Activated CD8-positive, alpha-beta memory T cell treated with anti-CD3 and anti-CD28 coated beads, Interleukin-2, amount 50 U/mL, for 48 hours (primary cell): ENCODE measurements at regions not wholly inside any gene's neighbourhood (a gene's known extent, or its start where the extent isn't known, plus 50 kb on each side); places are given as distances from the start of the nearest gene placed in this dataset.

ENCODE experiments used
- DNase-seq: peaks from one replicate; pipeline ENCODE4 v3.0.0-alpha.2; 2020

GRCh38 chr1:175864625-175865024 lies 121.2 kb upstream of the TNR start:
- DNase-seq, result no peak

- DNase-seq, result no peak
Observed at GRCh38 chr1:175864183-175864582, 120.8 kb upstream of the TNR start.

GRCh38 chr1:175863299-175864050 lies 120.1 kb upstream of the TNR start:
- no peak for DNase-seq

- no peak for DNase-seq
Observed at GRCh38 chr1:175862408-175862807, 119.0 kb upstream of the TNR start.

GRCh38 chr1:175861626-175862367 lies 118.4 kb upstream of the TNR start:
- DNase-seq, result no peak

GRCh38 chr1:175857756-175858155 lies 114.4 kb upstream of the TNR start:
- DNase-seq, result no peak

- DNase-seq, result no peak
Observed at GRCh38 chr1:175853681-175854080, 110.3 kb upstream of the TNR start.

- DNase-seq, result no peak
Observed at GRCh38 chr1:175851749-175852148, 108.4 kb upstream of the TNR start.

- no peak for DNase-seq
Observed at GRCh38 chr1:175848329-175848728, 104.9 kb upstream of the TNR start.

- DNase-seq, result no peak
Observed at GRCh38 chr1:175845985-175846384, 102.6 kb upstream of the TNR start.

- no peak for DNase-seq
Observed at GRCh38 chr1:175845338-175845737, 101.9 kb upstream of the TNR start.

GRCh38 chr1:175844877-175845276 lies 101.5 kb upstream of the TNR start:
- DNase-seq, result no peak

- DNase-seq, result no peak
Observed at GRCh38 chr1:175842550-175842949, 99.2 kb upstream of the TNR start.

GRCh38 chr1:175841738-175842187 lies 98.4 kb upstream of the TNR start:
- no peak for DNase-seq

GRCh38 chr1:175840787-175841186 lies 97.4 kb upstream of the TNR start:
- DNase-seq, result no peak

GRCh38 chr1:175839779-175840669 lies 96.6 kb upstream of the TNR start:
- no peak for DNase-seq

GRCh38 chr1:175834597-175834996 lies 91.2 kb upstream of the TNR start:
- no peak for DNase-seq

GRCh38 chr1:175833951-175834350 lies 90.6 kb upstream of the TNR start:
- DNase-seq, result no peak

- no peak for DNase-seq
Observed at GRCh38 chr1:175833502-175833901, 90.1 kb upstream of the TNR start.

- no peak for DNase-seq
Observed at GRCh38 chr1:175830500-175830899, 87.1 kb upstream of the TNR start.

- DNase-seq, result no peak
Observed at GRCh38 chr1:175829845-175830244, 86.5 kb upstream of the TNR start.

GRCh38 chr1:175826705-175827104 lies 83.3 kb upstream of the TNR start:
- no peak for DNase-seq

- DNase-seq, result peak; percentile 63
Observed at GRCh38 chr1:175824079-175824478, 80.7 kb upstream of the TNR start.
